WTC11 (cell line): ENCODE measurements at regions not wholly inside any gene's neighbourhood (a gene's known extent, or its start where the extent isn't known, plus 50 kb on each side); places are given as distances from the start of the nearest gene placed in this dataset.
"Not testable (repeated sequence)": the region's sequence is repeated elsewhere in the genome, so short reads cannot be mapped to it uniquely, and the experiment has no call there.

Source experiments
- ATAC-seq: fragments of 200-7000 bp; cut with Tn5 transposase; 2 replicates; pipeline ENCODE4 v1.10.0; 2021; ENCODE audit warnings: mild to moderate bottlenecking, moderate library complexity
- CTCF ChIA-PET: fragments of 300-600 bp; sonication (Branson Sonifier 250); formaldehyde crosslinking; loops from one replicate; lab custom pipeline; 2021; ENCODE audit warnings: antibody characterized with exemption; lab: Charles Lee
- POLR2A ChIA-PET: fragments of 350-600 bp; sonication (Branson Sonifier 250); formaldehyde crosslinking; loops from one replicate; lab custom pipeline; 2021; ENCODE audit warnings: antibody characterized with exemption; lab: Charles Lee
- DNase-seq: peaks from one replicate; pipeline ENCODE4 v3.0.0; 2021; ENCODE audit warnings: low spot score
- H3K27ac Mint-ChIP-seq: 2 replicates; pipeline ENCODE4 v1.8.0; 2021; ENCODE audit warnings: mixed read lengths
- H3K27me3 Mint-ChIP-seq: 2 replicates; pipeline ENCODE4 v1.8.0; 2021; ENCODE audit warnings: low read depth, mild to moderate bottlenecking, moderate library complexity, mixed read lengths
- H3K36me3 Mint-ChIP-seq: 2 replicates; pipeline ENCODE4 v1.8.0; 2021; ENCODE audit warnings: mixed read lengths
- H3K4me1 Mint-ChIP-seq: 2 replicates; pipeline ENCODE4 v1.8.0; 2022; ENCODE audit warnings: mixed read lengths
- H3K4me3 Mint-ChIP-seq: 2 replicates; pipeline ENCODE4 v1.8.0; 2021; ENCODE audit warnings: mild to moderate bottlenecking, moderate library complexity, mixed read lengths
- H3K9me3 Mint-ChIP-seq: 2 replicates; pipeline ENCODE4 v1.8.0; 2021; ENCODE audit warnings: mixed read lengths
- AR ChIP-seq: fragments of 250-450 bp; sonication (Bioruptor Pico); IDR thresholded peaks from 2 replicates; pipeline ENCODE4 v1.9.0; 2021; ENCODE audit warnings: mild to moderate bottlenecking
- CREB1 ChIP-seq: sonication (generic); formaldehyde crosslinking; IDR thresholded peaks from 2 replicates; pipeline ENCODE4 v1.8.0; 2023; ENCODE audit warnings: mild to moderate bottlenecking, missing genetic modification reagents
- FOXJ3 ChIP-seq: sonication (generic); formaldehyde crosslinking; IDR thresholded peaks from 2 replicates; pipeline ENCODE4 v1.9.0; 2021; ENCODE audit warnings: missing genetic modification reagents, mild to moderate bottlenecking, borderline replicate concordance
- FOXP4 ChIP-seq: sonication (generic); formaldehyde crosslinking; IDR thresholded peaks from 2 replicates; pipeline ENCODE4 v1.8.0; 2022; ENCODE audit warnings: mild to moderate bottlenecking, missing genetic modification reagents
- GTF2I ChIP-seq: fragments of 250-450 bp; sonication (Bioruptor Pico); conservative IDR thresholded peaks from 2 replicates; pipeline ENCODE4 v1.4.0; 2021; ENCODE audit warnings: mild to moderate bottlenecking
- JAZF1 ChIP-seq: fragments of 250-450 bp; sonication (Bioruptor Pico); IDR thresholded peaks from 2 replicates; pipeline ENCODE4 v1.9.0; 2021; ENCODE audit warnings: moderate library complexity, mild to moderate bottlenecking, inconsistent platforms
- MLX ChIP-seq: sonication (generic); formaldehyde crosslinking; IDR thresholded peaks from 2 replicates; pipeline ENCODE4 v1.8.1; 2023; ENCODE audit warnings: mild to moderate bottlenecking, missing genetic modification reagents, moderate library complexity
- NFATC4 ChIP-seq: fragments of 250-450 bp; sonication (Bioruptor Pico); IDR thresholded peaks from 2 replicates; pipeline ENCODE4 v1.9.0; 2021; ENCODE audit warnings: mild to moderate bottlenecking
- NR2C2 ChIP-seq: sonication (generic); formaldehyde crosslinking; IDR thresholded peaks from 2 replicates; pipeline ENCODE4 v1.8.0; 2022; ENCODE audit warnings: mild to moderate bottlenecking, missing genetic modification reagents
- RELA ChIP-seq: sonication (generic); formaldehyde crosslinking; IDR thresholded peaks from 2 replicates; pipeline ENCODE4 v1.8.1; 2022; ENCODE audit warnings: missing genetic modification reagents, mild to moderate bottlenecking, borderline replicate concordance
- SOX15 ChIP-seq: fragments of 250-450 bp; sonication (Bioruptor Pico); IDR thresholded peaks from 2 replicates; pipeline ENCODE4 v1.9.0; 2021; ENCODE audit warnings: mild to moderate bottlenecking
- USF2 ChIP-seq: sonication (generic); formaldehyde crosslinking; IDR thresholded peaks from 2 replicates; pipeline ENCODE4 v1.8.1; 2023; ENCODE audit warnings: mild to moderate bottlenecking, missing genetic modification reagents, moderate library complexity
- ZBTB43 ChIP-seq: sonication (generic); formaldehyde crosslinking; IDR thresholded peaks from 2 replicates; pipeline ENCODE4 v1.8.1; 2023; ENCODE audit warnings: mild to moderate bottlenecking, missing genetic modification reagents
- ZNF219 ChIP-seq: sonication (generic); formaldehyde crosslinking; IDR thresholded peaks from 2 replicates; pipeline ENCODE4 v1.8.0; 2023; ENCODE audit warnings: missing genetic modification reagents, mild to moderate bottlenecking, borderline replicate concordance
- ZNF263 ChIP-seq: sonication (generic); formaldehyde crosslinking; IDR thresholded peaks from 2 replicates; pipeline ENCODE4 v1.8.1; 2022; ENCODE audit warnings: low read depth, mild to moderate bottlenecking, moderate library complexity, missing genetic modification reagents
- ZNF416 ChIP-seq: fragments of 250-450 bp; sonication (Bioruptor Pico); IDR thresholded peaks from 2 replicates; pipeline ENCODE4 v1.9.0; 2021; ENCODE audit warnings: mild to moderate bottlenecking, inconsistent platforms
- ZNF671 ChIP-seq: fragments of 250-450 bp; sonication (Bioruptor Pico); IDR thresholded peaks from 2 replicates; pipeline ENCODE4 v1.8.0; 2021; ENCODE audit warnings: mild to moderate bottlenecking
- ZSCAN18 ChIP-seq: fragments of 250-450 bp; sonication (Bioruptor Pico); IDR thresholded peaks from 2 replicates; pipeline ENCODE4 v2.1.2; 2022; ENCODE audit warnings: mild to moderate bottlenecking, moderate library complexity

- POLR2A ChIA-PET: no interaction called here
- H3K36me3 Mint-ChIP-seq: peaks cover 56% of the 10 kb centered on the region
- TF ChIP-seq ZBTB43 (CRISPR knock-in tag) (no peak), NR2C2 (CRISPR knock-in tag) (no peak), AR (CRISPR knock-in tag) (no peak), ZNF219 (no peak), JAZF1 (CRISPR knock-in tag) (no peak), MLX (CRISPR knock-in tag) (no peak), GTF2I (CRISPR knock-in tag) (no peak), NFATC4 (CRISPR knock-in tag) (no peak), SOX15 (no peak), ZNF263 (CRISPR knock-in tag) (no peak), CREB1 (no peak)
- TF ChIP-seq, all 79 proteins: peak for 0
- peaks cover 54% of the 10 kb centered on the region for H3K9me3 Mint-ChIP-seq
- no peak for ATAC-seq
- peaks cover 13% of the 10 kb centered on the region for H3K27me3 Mint-ChIP-seq
- CTCF ChIA-PET: no interaction called here
- DNase-seq: no peak
- H3K4me1 Mint-ChIP-seq: no peaks in the 10 kb centered on the region
- H3K4me3 Mint-ChIP-seq: no peak overlapping the region
- H3K27ac Mint-ChIP-seq: no peak overlapping the region
These were observed 401.0 kb downstream of the TMEM121 start for GRCh38 chr14:105927096-105928060.

- peaks cover 56% of the 10 kb centered on the region for H3K9me3 Mint-ChIP-seq
These were observed 402.1 kb downstream of the TMEM121 start for GRCh38 chr14:105928171-105929111.

GRCh38 chr14:105929327-105930081 is 403.1 kb downstream of the TMEM121 start:
- Mint-ChIP-seq H3K4me1 (no peaks in the 10 kb centered on the region), H3K9me3 (peaks cover 57% of the 10 kb centered on the region), H3K4me3 (no peak overlapping the region), H3K27me3 (peaks cover 6% of the 10 kb centered on the region; the same call in 1 of the 2 replicates), H3K36me3 (peaks cover 61% of the 10 kb centered on the region), H3K27ac (no peak overlapping the region)
- CTCF ChIA-PET: no interaction called here
- POLR2A ChIA-PET: no interaction called here
- no peak for DNase-seq
- ATAC-seq: no peak
- TF ChIP-seq ZSCAN18 (no peak), RELA (CRISPR knock-in tag) (no peak), USF2 (CRISPR knock-in tag) (no peak), FOXP4 (CRISPR knock-in tag) (no peak), JAZF1 (CRISPR knock-in tag) (no peak), ZNF416 (CRISPR knock-in tag) (no peak), ZNF671 (CRISPR knock-in tag) (no peak), FOXJ3 (no peak)

More at GRCh38 chr14:105928171-105929111, 402.1 kb downstream of the TMEM121 start:
- DNase-seq, ATAC-seq, H3K4me3 Mint-ChIP-seq, H3K4me1 Mint-ChIP-seq, POLR2A ChIA-PET, CTCF ChIA-PET, H3K27ac Mint-ChIP-seq: not testable (repeated sequence)
- Mint-ChIP-seq H3K36me3 (peaks cover 58% of the 10 kb centered on the region), H3K27me3 (peaks cover 10% of the 10 kb centered on the region)
